H1 (cell line): ENCODE measurements at regions not wholly inside any gene's neighbourhood (a gene's known extent, or its start where the extent isn't known, plus 50 kb on each side); places are given as distances from the start of the nearest gene placed in this dataset.

Source experiments
- CTCF ChIA-PET: fragments of 300-600 bp; sonication (Branson Sonifier 250); formaldehyde crosslinking; loops from one replicate; lab custom pipeline; 2021; ENCODE audit not compliant: partially characterized antibody; lab: Charles Lee
- POLR2A ChIA-PET: fragments of 300-600 bp; sonication (Branson Sonifier 250); formaldehyde crosslinking; loops from one replicate; lab custom pipeline; 2021; ENCODE audit warnings: inconsistent platforms; ENCODE audit not compliant: partially characterized antibody; lab: Charles Lee
- DNase-seq, 2 experiments: peaks; one replicate each; pipeline versions ENCODE4 v3.0.0 to v3.0.0-alpha.2; 2010 to 2022; ENCODE audit warnings: low spot score in 2 of 2, low read depth in 1 of 2, mixed read lengths in 1 of 2
- FAIRE-seq: peaks from 2 replicates; lab custom pipeline; 2011; peaks lifted over from hg19 to GRCh38; lab: Jason Lieb, UNC
- H2AFZ ChIP-seq: 2 replicates; pipeline ENCODE4 v1.8.1; 2012; ENCODE audit warnings: low read length, inconsistent platforms
- H2AK5ac ChIP-seq: 2 replicates; pipeline ENCODE4 v1.6.1; 2013; ENCODE audit warnings: low read depth, low read length
- H2BK120ac ChIP-seq: replicated peaks from 2 replicates; pipeline ENCODE3; 2013; ENCODE audit warnings: low read depth, low read length, inconsistent platforms
- H2BK12ac ChIP-seq: 2 replicates; pipeline ENCODE4 v1.6.1; 2013; ENCODE audit warnings: low read depth, low read length
- H2BK15ac ChIP-seq: 2 replicates; pipeline ENCODE4 v1.6.1; 2013; ENCODE audit warnings: low read length
- H2BK20ac ChIP-seq: 2 replicates; pipeline ENCODE4 v1.6.1; 2013; ENCODE audit warnings: low read length
- H2BK5ac ChIP-seq: 2 replicates; pipeline ENCODE4 v1.6.1; 2013; ENCODE audit warnings: low read depth, low read length
- H3K14ac ChIP-seq: 2 replicates; pipeline ENCODE4 v1.6.1; 2013; ENCODE audit warnings: inconsistent platforms; ENCODE audit not compliant: insufficient read length
- H3K18ac ChIP-seq: 2 replicates; pipeline ENCODE4 v1.6.1; 2013; ENCODE audit warnings: low read length; ENCODE audit errors: extremely low read depth
- H3K23ac ChIP-seq: 2 replicates; pipeline ENCODE4 v1.6.1; 2013; ENCODE audit warnings: inconsistent platforms; ENCODE audit not compliant: insufficient read length
- H3K23me2 ChIP-seq: 2 replicates; pipeline ENCODE4 v1.6.1; 2013; ENCODE audit warnings: low read depth, low read length
- H3K27ac ChIP-seq: 2 replicates; pipeline ENCODE4 v1.6.1; 2011; ENCODE audit warnings: low read depth, low read length, inconsistent platforms
- H3K27me3 ChIP-seq, 4 experiments: replicated peaks in 1 of 4; 1 replicate in 1 of 4; 2 replicates in 3 of 4; pipeline versions ENCODE4 v1.6.1 to v1.8.1; 2011 to 2013; ENCODE audit warnings: low read length in 3 of 4, mild to moderate bottlenecking in 3 of 4, inconsistent platforms in 2 of 4, mixed read lengths in 2 of 4, moderate library complexity in 1 of 4; ENCODE audit not compliant: control insufficient read depth in 3 of 4, insufficient read depth in 3 of 4; ENCODE audit errors: extremely low read depth in 1 of 4
- H3K36me3 ChIP-seq, 4 experiments: 2 replicates each; pipeline versions ENCODE4 v1.6.1 to v1.8.1; 2011 to 2013; ENCODE audit warnings: mild to moderate bottlenecking in 4 of 4, low read length in 3 of 4, moderate library complexity in 2 of 4, control low read depth in 1 of 4, inconsistent platforms in 1 of 4; ENCODE audit not compliant: insufficient read depth in 4 of 4, control insufficient read depth in 2 of 4
- H3K4ac ChIP-seq: replicated peaks from 2 replicates; pipeline ENCODE3; 2013; ENCODE audit warnings: low read length, low read depth, mixed read lengths, inconsistent platforms; ENCODE audit not compliant: insufficient read length
- H3K4me1 ChIP-seq, 4 experiments: replicated peaks in 1 of 4; 1 replicate in 1 of 4; 2 replicates in 3 of 4; pipeline versions ENCODE4 v1.6.1 to v1.8.1; 2011 to 2013; ENCODE audit warnings: low read length in 3 of 4, inconsistent platforms in 2 of 4, mixed read lengths in 1 of 4; ENCODE audit not compliant: insufficient read depth in 4 of 4, control insufficient read depth in 3 of 4
- H3K4me2 ChIP-seq, 2 experiments: 2 replicates each; pipeline versions ENCODE4 v1.6.1 to v1.8.1; 2011 to 2013; ENCODE audit warnings: low read depth in 2 of 2, low read length in 2 of 2, control low read depth in 1 of 2, inconsistent platforms in 1 of 2, mild to moderate bottlenecking in 1 of 2; ENCODE audit not compliant: insufficient read depth in 1 of 2
- H3K4me3 ChIP-seq, 4 experiments: fragments of 200-600, 300-600 bp in 1 of 4; sonication (generic), shearing (Covaris generic), sonication (Bioruptor Twin) in 1 of 4; 2 replicates each; pipeline versions ENCODE4 v1.5.1 to v1.8.1; 2011 to 2016; ENCODE audit warnings: low read length in 4 of 4, low read depth in 3 of 4, control low read depth in 2 of 4, inconsistent platforms in 2 of 4, mild to moderate bottlenecking in 2 of 4, mixed read lengths in 1 of 4, moderate library complexity in 1 of 4; ENCODE audit not compliant: insufficient read depth in 2 of 4; ENCODE audit errors: extremely low read depth in 1 of 4
- H3K56ac ChIP-seq: replicated peaks from 2 replicates; pipeline ENCODE3; 2013; ENCODE audit warnings: low read depth, mild to moderate bottlenecking, mixed read lengths, low read length, inconsistent platforms; ENCODE audit not compliant: insufficient read length
- H3K79me1 ChIP-seq: 2 replicates; pipeline ENCODE4 v1.6.1; 2013; ENCODE audit warnings: low read depth, low read length, control low read depth
- H3K79me2 ChIP-seq, 2 experiments: 2 replicates each; pipeline versions ENCODE4 v1.6.1 to v1.8.1; 2012 to 2013; ENCODE audit warnings: low read length in 2 of 2, mild to moderate bottlenecking in 2 of 2, inconsistent platforms in 1 of 2; ENCODE audit not compliant: insufficient read depth in 2 of 2, control insufficient read depth in 1 of 2
- H3K9ac ChIP-seq, 4 experiments: replicated peaks in 1 of 4; 1 replicate in 1 of 4; 2 replicates in 3 of 4; pipeline versions ENCODE4 v1.6.1 to v1.8.1; 2011 to 2013; ENCODE audit warnings: low read depth in 3 of 4, low read length in 3 of 4, control low read depth in 2 of 4, mild to moderate bottlenecking in 2 of 4, moderate library complexity in 2 of 4, inconsistent platforms in 1 of 4; ENCODE audit errors: extremely low read depth in 1 of 4
- H3K9me3 ChIP-seq, 2 experiments: 2 replicates each; pipeline versions ENCODE4 v1.6.1 to v1.8.1; 2012 to 2013; ENCODE audit warnings: mild to moderate bottlenecking in 2 of 2, moderate library complexity in 2 of 2, control low read depth in 1 of 2, inconsistent platforms in 1 of 2, low read depth in 1 of 2, low read length in 1 of 2, mixed read lengths in 1 of 2; ENCODE audit not compliant: insufficient read depth in 2 of 2
- H4K20me1 ChIP-seq, 2 experiments: replicated peaks in 1 of 2; 2 replicates each; pipeline versions ENCODE3 to v1.8.1; 2011 to 2013; ENCODE audit warnings: inconsistent platforms in 2 of 2, low read length in 2 of 2, mild to moderate bottlenecking in 1 of 2; ENCODE audit not compliant: insufficient read depth in 2 of 2, control insufficient read depth in 1 of 2
- H4K5ac ChIP-seq: 2 replicates; pipeline ENCODE4 v1.6.1; 2013; ENCODE audit warnings: low read length, low read depth, mixed read lengths, inconsistent platforms; ENCODE audit not compliant: insufficient read length
- H4K8ac ChIP-seq: 2 replicates; pipeline ENCODE4 v1.8.0; 2013; ENCODE audit warnings: mild to moderate bottlenecking, moderate library complexity, low read length, inconsistent platforms; ENCODE audit not compliant: insufficient read depth; ENCODE audit errors: extremely low read depth
- H4K91ac ChIP-seq: replicated peaks from 2 replicates; pipeline ENCODE3; 2013; ENCODE audit warnings: low read length, mixed read lengths, inconsistent platforms; ENCODE audit not compliant: insufficient read length
- YY1 ChIP-seq: IDR thresholded peaks from 2 replicates; pipeline ENCODE4 v1.6.1; 2011; ENCODE audit warnings: low read depth, mild to moderate bottlenecking, low read length
- WGBS, 2 experiments: shearing (Covaris generic) in 1 of 2; methylation state at CpG; one replicate each; pipeline versions ENCODE4 v1.1.6 to v1.1.7; 2013 to 2015; ENCODE audit warnings: low lambda C conversion rate in 2 of 2, mixed read lengths in 2 of 2, inconsistent platforms in 1 of 2, low coverage in 1 of 2, missing lambda C conversion rate in 1 of 2; ENCODE audit not compliant: insufficient replicate concordance in 2 of 2, insufficient coverage in 1 of 2, insufficient read length in 1 of 2; ENCODE audit errors: extremely low coverage in 1 of 2, missing lambda C conversion rate in 1 of 2; 5-methylcytosine and 5-hydroxymethylcytosine counted together

GRCh38 chr6:105869835-105870440, 216.2 kb upstream of the PRDM1 start:
- Histone ChIP-seq H3K14ac (no peak overlapping the region), H3K27ac (no peak overlapping the region)
- TF ChIP-seq YY1 = peak; percentile 49; the same call in 1 of the 2 replicates

More at GRCh38 chr6:105869835-105870440, 216.2 kb upstream of the PRDM1 start:
- no peak overlapping the region for H4K5ac ChIP-seq
- POLR2A ChIA-PET = no interaction called here
- H3K18ac ChIP-seq = no peak overlapping the region; the same call in 1 of the 2 replicates
- DNase-seq (peak in 1 of 2 experiments; percentile 51), FAIRE-seq (peak; percentile 36)
- no peaks in the 10 kb centered on the region for H3K79me2 ChIP-seq
- H3K4me1 ChIP-seq = no peaks in the 10 kb centered on the region; a peak in 1 of 7 replicates
- H3K4ac ChIP-seq = no peak overlapping the region
- H3K23ac ChIP-seq = no peak overlapping the region
- no peak overlapping the region for H3K4me2 ChIP-seq
- H4K20me1 ChIP-seq = no peaks in the 10 kb centered on the region
- no peaks in the 10 kb centered on the region for H3K36me3 ChIP-seq
- H2AK5ac ChIP-seq = no peak overlapping the region
- no peak overlapping the region for H3K9ac ChIP-seq
- H2BK120ac ChIP-seq = no peak overlapping the region
- no peak overlapping the region for H3K4me3 ChIP-seq
- no peaks in the 10 kb centered on the region for H3K27me3 ChIP-seq
- H3K23me2 ChIP-seq = no peaks in the 10 kb centered on the region
- no peak overlapping the region for H2BK20ac ChIP-seq
- no peak overlapping the region for H2BK15ac ChIP-seq
- CTCF ChIA-PET = interaction anchor here (0.6 to 1.3 kb wide), 2 partner anchors 8 to 393 kb away, joined by 3 to 5 read pairs; no protein-coding TSS in a partner anchor
- no peaks in the 10 kb centered on the region for H3K79me1 ChIP-seq
- no peak overlapping the region for H4K91ac ChIP-seq
- no peak overlapping the region; the same call in 1 of the 2 replicates for H2BK12ac ChIP-seq
- no peak overlapping the region for H2BK5ac ChIP-seq
- H2AFZ ChIP-seq = no peak overlapping the region
- H4K8ac ChIP-seq = no peak overlapping the region
- 56% methylated on average over 5 of the region's 5 CpGs; no CpG with 5 or more reads in 1 of the 2 experiments for WGBS, 2 experiments
- H3K56ac ChIP-seq = no peak overlapping the region
- no peaks in the 10 kb centered on the region for H3K9me3 ChIP-seq
